Left ventricle myocardium superior (tissue), 1 donor: ENCODE measurements at regions not wholly inside any gene's neighbourhood (a gene's known extent, or its start where the extent isn't known, plus 50 kb on each side); places are given as distances from the start of the nearest gene placed in this dataset.

Source experiments
- ATAC-seq: fragments of 200-7000 bp; cut with Tn5 transposase; one replicate; pipeline ENCODE4 v1.9.1; 2020; ENCODE audit warnings: mild to moderate bottlenecking, moderate library complexity
- DNase-seq: peaks from one replicate; pipeline ENCODE4 v3.0.0-alpha.2; 2020
- intact Hi-C: fragments of 100-400 bp; cut with micrococcal nuclease; formaldehyde crosslinking; loops from one replicate; pipeline ENCODE4 v1.11.0; 2022
- donor health status: DM: no; HTN: yes; CAD: no; lungs with severe emphysema.

DNA sequence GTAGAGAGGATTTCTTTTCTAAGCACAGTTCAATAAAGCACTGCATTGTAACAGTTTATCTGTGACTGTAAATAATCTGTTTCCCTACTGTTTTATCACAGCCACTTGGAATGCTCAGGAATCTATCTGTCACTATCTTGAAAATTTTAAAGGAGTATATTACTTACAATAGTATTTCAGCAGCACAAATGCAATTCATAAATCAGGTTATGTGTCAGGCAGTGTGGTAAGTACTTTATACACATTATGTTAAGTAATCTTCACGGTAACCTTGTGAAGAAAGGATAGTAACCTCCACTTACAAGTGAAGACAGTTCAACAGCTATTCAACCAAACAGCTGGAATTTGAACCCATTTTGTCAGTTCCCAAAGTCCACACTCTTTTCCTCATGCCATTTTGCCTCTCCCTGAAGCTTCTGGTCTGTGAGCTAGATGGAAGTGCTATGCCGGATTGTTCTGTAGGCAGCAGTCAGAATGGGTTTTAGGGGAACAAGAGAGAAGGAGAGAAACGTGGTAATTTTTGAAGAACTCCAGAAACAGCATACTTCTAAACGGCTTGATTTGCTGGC, 125.0 kb downstream of the KLF12 start:
- intact Hi-C loops = no loop called here
- DNase-seq (no peak), ATAC-seq (no peak)

DNA sequence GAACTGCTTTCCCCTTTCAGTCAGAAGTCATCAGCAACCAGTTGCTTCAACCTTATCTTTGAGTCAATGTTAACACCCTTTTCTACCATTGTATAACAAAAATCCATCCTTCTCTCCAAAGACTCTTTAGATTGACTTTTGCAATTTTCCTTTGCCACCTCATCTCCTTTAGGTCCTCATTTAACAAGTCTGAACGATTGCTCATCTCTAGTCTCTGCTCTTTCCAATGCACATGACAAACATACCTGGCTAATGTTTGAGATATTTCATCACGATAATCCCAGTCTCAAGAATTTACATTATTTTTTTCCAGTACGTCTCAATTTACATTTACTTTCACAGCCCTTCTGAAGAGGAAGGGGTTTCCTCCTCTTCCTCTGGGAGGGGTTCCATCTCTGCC, 127.5 kb downstream of the KLF12 start:
- intact Hi-C loops = no loop called here
- DNase-seq (no peak), ATAC-seq (no peak)

GRCh38 chr13:74005320-74006157, 128.7 kb downstream of the KLF12 start:
- no peak for ATAC-seq
- no peak for DNase-seq
- intact Hi-C loops = no loop called here

- DNase-seq (no peak), ATAC-seq (no peak)
- intact Hi-C loops = no loop called here
These were observed 130.1 kb downstream of the KLF12 start for GRCh38 chr13:74004109-74004508.

GRCh38 chr13:74003374-74003773, 130.8 kb downstream of the KLF12 start:
- ATAC-seq (no peak), DNase-seq (no peak)
- intact Hi-C loops = no loop called here

- ATAC-seq (no peak), DNase-seq (no peak)
- intact Hi-C loops = no loop called here
These were observed 133.3 kb downstream of the KLF12 start for GRCh38 chr13:74000876-74001275.

DNA sequence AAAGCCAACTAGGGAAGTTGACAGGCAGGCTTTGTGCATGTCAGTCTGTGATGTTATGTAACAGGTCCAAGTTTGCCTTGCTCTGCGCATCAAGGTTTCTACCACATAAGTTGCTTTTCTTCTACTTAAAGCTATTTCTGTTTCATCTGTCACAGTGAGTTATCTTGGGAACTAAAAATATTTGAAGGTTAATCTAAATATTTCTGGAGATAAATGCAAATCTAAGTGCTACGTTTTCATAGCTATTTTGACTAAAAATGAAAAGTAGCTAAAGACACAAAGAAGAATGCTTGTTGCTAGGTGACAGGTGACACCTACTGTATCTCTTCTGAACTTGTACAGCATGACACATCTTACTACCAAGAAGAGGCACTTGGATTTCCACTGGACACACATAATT, 135.6 kb downstream of the KLF12 start:
- intact Hi-C loops = no loop called here

DNA sequence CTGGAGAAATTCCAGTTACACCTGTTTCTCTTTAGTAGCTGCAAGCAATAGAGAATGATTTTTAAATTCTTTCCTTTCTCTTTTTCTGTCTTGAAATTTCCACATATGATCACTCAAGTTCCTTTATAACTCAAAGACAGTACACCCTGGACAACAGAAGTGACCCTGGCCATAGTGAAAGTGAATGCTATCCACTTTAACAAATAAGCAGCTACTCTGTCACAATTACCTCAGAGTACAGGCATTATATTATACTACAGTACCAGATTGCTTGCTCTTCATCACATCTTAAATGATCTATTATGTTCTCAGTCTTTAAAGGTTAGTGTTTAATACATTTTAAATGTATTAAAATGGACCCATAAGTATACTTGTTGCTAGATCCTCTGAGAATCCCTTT, 136.2 kb downstream of the KLF12 start:
- intact Hi-C loops = no loop called here
- no peak for DNase-seq
- peak; percentile 33 for ATAC-seq

More for the DNA sequence above, 135.6 kb downstream of the KLF12 start:
- DNase-seq (no peak), ATAC-seq (no peak)

DNA sequence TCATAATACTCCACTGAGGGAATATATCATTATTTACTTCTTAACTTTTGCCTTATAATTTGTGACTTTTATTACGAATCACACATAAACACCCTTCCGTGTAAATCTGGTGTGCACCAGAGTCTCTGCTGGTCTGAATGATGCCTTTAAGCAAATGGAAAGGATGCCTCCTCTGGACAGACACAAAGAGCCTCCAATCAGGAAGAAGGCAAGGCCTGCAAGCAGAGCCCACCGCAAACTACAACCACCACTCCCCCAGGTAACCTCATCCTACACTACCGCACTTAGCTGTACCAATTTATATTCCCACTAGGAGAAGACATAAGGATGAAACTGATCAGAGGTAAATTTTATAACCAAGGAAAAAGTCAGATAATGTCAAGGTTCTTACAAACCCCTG, 137.6 kb downstream of the KLF12 start:
- intact Hi-C loops = no loop called here
- DNase-seq (no peak), ATAC-seq (no peak)

GRCh38 chr13:73995736-73996135, 138.5 kb downstream of the KLF12 start:
- ATAC-seq (peak; percentile 35), DNase-seq (no peak)
- intact Hi-C loops = no loop called here

GRCh38 chr13:73993661-73994060, 140.5 kb downstream of the KLF12 start:
- no peak for DNase-seq
- intact Hi-C loops = no loop called here
- ATAC-seq = no peak

DNA sequence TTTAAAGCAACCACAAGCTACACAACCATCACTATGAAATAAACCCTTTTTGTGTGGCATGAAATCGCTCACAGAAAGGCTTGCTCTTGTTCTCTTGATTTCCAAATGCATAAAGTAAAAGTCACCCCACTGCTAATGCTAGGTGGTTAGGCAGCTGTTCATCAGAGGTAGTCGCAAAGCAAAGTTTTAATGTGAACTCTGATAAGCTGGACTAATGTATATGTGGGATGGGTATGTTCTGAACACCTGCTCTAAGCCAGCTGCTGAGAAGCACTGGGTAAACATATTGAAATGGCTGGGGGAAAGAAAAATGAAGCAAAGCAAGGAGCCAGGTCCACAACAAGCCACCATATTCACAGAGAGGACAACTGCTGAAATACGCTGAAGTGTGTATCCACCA, 142.3 kb downstream of the KLF12 start:
- ATAC-seq = no peak
- intact Hi-C loops = no loop called here
- DNase-seq = no peak

- DNase-seq = no peak
- no peak for ATAC-seq
- intact Hi-C loops = no loop called here
These were observed 142.8 kb downstream of the KLF12 start for GRCh38 chr13:73991384-73991783.

DNA sequence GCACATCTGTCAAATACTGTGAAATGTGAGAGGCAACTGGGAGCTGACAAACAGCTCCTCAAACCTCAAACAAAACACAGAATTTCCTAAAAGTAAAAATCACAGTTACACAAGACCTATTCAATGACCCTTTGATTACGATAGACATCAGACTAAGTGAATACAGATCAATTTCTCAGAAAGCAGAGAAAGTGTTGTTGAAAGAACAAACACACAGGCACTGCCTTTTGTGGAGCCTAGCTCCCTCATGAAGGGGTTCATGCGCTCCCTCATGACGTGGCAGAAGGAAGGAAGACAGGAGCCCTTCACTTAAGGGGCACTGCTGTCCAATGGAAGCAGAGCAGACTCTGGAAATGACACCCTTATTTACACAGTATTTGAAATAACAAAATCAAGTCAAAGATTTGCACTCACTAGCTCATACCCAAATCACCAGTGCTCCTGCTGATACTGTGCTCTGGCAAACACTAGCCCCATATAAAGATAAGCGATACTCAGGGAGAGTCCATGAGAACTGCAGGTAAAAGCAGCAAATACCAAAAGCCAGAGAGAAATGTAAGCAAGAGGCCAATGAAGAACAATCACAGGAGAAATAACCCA, 144.9 kb downstream of the KLF12 start:
- intact Hi-C loops = no loop called here
- no peak for DNase-seq
- ATAC-seq = peak; percentile 31

DNA sequence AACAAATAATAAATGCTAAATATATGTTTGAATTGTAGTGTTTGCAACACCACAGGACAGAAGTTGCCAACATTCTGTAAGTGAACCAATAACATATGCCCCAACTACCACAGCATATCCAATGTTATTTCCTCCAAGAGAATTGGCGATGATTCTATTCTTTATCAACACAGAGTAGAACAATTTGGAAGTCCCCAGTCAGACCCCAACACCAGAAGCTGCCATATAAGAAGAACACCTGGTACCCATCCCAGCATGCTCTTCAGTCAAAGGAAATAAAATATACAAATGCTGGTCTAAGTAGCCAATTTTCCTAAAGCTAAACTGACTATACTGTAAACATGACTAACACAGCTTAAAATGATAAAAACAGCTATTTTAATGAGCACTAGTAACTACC, 145.7 kb downstream of the KLF12 start:
- DNase-seq (no peak), ATAC-seq (no peak)
- intact Hi-C loops = no loop called here

DNA sequence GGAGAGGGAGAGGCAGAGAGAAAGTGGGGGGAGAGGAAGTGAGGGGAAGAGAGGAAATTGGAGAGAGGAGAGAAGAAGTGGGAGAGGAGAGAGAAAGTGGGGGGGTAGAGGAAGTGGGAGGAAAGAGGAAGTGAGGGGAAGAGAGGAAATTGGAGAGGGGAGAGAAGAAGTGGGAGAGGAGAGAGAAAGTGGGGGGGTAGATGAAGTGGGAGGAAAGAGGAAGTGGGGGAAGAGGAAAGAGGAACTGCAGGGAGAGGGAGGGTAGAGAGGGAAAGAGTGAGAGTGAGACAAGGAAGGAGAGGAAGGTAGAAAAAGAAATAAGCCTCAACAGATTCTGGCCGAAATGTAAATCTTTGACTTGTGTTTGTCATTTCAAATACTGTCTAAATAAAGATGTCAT, 146.6 kb downstream of the KLF12 start:
- intact Hi-C loops = no loop called here
- ATAC-seq = no peak
- DNase-seq = no peak

DNA sequence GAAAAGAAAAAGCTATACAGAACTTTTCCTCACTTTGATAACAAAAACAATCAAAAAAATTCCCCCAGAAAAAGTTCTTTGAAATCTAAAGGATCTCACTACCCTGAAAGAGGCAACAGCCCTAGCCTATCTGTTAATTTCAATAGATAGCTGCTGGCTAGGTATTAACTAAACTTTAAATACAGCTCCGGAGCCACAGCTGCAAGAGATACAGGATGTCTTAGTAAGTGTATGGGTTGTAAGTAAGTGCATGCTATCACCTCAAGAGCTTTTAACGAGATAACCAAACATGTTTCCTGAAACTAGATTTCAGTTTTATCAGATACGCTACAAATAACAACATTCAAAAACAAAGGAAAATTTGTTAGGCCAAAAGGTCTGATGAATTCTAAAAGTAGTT, 148.4 kb downstream of the KLF12 start:
- intact Hi-C loops = no loop called here
- DNase-seq = no peak
- ATAC-seq = no peak

- peak; percentile 15 for ATAC-seq
- DNase-seq = peak; percentile 33
- intact Hi-C loops = no loop called here
These were observed 149.1 kb downstream of the KLF12 start for GRCh38 chr13:73984949-73985691.

- DNase-seq = peak; percentile 43
- peak; percentile 79 for ATAC-seq
- intact Hi-C loops = no loop called here
These were observed 150.0 kb downstream of the KLF12 start for GRCh38 chr13:73984201-73984600.

- intact Hi-C loops = no loop called here
- ATAC-seq (peak; percentile 84), DNase-seq (no peak)
These were observed 151.1 kb downstream of the KLF12 start for GRCh38 chr13:73983109-73983508.
